HG03432 (cell line): ENCODE measurements at regions not wholly inside any gene's neighbourhood (a gene's known extent, or its start where the extent isn't known, plus 50 kb on each side); places are given as distances from the start of the nearest gene placed in this dataset.
"Not testable (repeated sequence)": the region's sequence is repeated elsewhere in the genome, so short reads cannot be mapped to it uniquely, and the experiment has no call there.

Experiments used
- ATAC-seq: cut with Tn5 transposase; IDR thresholded peaks from one replicate; pipeline ENCODE4 v1.9.1; 2021; ENCODE audit warnings: mild to moderate bottlenecking, moderate library complexity; ENCODE audit not compliant: unreplicated experiment

- no peak for ATAC-seq
Observed at GRCh38 chr14:58977366-58977765, 211.1 kb upstream of the DAAM1 start.

GRCh38 chr14:58978343-58978742 is 210.1 kb upstream of the DAAM1 start:
- no peak for ATAC-seq

DNA sequence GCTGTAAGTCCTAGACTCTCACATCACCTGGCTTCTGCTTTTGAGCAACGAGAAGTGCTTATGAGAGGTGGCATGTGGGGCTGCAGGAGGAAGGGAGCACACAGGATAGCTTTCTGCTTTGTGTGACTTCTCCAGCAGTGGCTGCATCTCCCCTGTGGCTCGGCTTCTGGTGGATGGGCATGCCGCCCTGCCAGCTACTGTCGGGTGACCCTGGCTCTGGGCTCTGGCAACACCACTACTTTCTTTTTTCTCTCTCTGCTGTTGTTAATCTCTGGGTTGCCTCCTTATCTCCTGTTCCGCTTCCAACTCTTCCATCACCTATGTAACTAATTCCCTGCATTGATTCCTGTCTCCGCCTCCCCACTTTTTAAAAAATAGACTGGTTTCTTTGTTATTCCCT is 209.1 kb upstream of the DAAM1 start:
- no peak for ATAC-seq

DNA sequence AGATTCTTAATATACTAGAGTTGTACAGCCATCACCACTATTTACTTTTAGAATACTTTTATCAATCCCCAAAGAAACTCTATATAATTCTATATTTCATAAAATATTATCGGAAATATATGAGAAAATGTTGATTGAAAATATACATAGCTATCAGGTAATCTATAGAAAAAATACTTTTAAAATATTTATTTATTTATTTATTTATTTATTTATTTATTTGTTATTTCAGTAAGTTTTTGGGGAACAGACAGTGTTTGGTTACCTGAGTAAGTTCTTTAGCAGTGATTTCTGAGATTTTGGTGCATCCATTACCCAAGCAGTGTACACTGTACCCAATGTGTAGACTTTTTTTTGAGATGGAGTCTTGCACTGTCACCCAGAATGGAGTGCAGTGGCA is 206.6 kb upstream of the DAAM1 start:
- ATAC-seq: no peak

- no peak for ATAC-seq
Observed at GRCh38 chr14:58985786-58986185, 202.7 kb upstream of the DAAM1 start.

GRCh38 chr14:58987591-58987990 is 200.9 kb upstream of the DAAM1 start:
- ATAC-seq: no peak

DNA sequence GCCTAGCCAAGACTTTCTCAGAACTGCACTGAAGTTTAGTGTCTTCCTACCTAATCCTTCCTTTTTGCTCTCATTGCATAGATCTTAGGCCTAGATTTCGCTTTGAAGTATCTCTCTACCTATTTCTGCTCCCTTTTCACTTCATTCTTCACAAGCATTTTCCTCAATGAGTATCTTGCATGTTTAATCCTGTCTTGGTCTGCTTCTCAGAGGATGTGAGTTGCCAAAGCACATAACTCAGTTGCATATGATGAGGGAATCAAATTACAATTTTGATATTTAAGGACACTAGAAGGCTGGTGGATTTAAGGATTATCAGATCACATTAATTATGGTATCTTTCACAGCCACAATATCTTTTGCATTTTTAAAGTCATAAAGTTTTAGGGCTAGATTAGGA is 195.5 kb upstream of the DAAM1 start:
- ATAC-seq: no peak

DNA sequence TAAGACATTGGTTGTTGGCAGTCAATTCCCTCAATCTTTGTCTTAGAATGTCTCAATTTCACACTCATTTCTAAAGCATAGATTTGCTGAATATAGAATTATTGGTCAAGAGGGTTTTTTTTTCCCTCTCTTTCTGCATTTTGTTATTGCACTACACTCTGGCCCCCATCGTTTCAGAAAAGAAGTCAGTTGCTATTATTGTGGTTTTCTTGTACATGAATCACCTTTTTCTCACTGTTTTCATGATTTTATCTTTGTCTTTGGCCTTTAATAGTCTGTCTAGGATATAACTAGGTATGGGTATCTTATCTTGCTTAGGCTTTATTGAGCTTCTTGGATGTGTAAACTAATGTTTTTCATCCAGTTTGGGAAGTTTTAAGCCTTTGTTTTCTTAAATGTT is 194.3 kb upstream of the DAAM1 start:
- ATAC-seq: no peak

DNA sequence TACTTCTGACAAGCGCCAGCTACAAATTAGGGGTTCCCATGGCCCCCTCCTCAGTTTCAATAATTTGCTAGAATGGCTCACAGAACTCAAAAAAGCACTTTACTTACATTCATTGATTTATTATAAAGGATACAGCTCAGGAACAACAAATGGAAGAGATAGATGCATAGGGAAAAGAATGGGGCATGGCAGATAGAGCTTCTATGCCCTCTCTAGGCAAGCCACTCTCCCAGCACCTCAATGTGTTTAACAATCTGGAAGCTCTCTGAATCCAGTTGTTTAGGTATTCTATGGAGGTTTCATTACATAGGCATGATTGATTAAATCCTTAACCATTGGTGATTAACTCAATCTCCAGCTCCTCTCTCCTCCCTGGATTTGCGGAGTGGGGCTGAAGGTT is 184.5 kb upstream of the DAAM1 start:
- no peak for ATAC-seq

- ATAC-seq: not testable (repeated sequence)
Observed at GRCh38 chr14:59006179-59006578, 182.3 kb upstream of the DAAM1 start.

DNA sequence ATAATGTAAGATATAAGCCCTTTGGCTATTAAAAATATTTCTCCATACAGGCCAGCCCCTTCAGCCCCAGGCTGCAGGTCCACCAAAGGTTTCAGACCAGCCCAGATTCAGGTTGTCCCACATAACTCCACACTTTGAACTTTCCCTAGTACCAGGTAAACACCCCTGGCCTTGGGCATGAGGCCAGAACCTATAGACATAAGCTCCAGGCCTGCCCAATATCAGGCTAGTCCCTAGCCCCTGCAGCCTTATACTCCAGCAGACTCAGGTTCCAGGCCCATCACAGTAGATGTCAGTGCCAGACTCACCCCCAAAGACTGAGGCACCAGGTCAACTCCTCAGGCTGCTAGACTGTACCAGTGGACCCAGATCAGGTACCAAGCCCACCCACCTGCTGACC is 178.5 kb upstream of the DAAM1 start:
- no peak for ATAC-seq

GRCh38 chr14:59013672-59014298 is 174.7 kb upstream of the DAAM1 start:
- ATAC-seq: no peak

GRCh38 chr14:59015482-59015881 is 173.0 kb upstream of the DAAM1 start:
- ATAC-seq: no peak

DNA sequence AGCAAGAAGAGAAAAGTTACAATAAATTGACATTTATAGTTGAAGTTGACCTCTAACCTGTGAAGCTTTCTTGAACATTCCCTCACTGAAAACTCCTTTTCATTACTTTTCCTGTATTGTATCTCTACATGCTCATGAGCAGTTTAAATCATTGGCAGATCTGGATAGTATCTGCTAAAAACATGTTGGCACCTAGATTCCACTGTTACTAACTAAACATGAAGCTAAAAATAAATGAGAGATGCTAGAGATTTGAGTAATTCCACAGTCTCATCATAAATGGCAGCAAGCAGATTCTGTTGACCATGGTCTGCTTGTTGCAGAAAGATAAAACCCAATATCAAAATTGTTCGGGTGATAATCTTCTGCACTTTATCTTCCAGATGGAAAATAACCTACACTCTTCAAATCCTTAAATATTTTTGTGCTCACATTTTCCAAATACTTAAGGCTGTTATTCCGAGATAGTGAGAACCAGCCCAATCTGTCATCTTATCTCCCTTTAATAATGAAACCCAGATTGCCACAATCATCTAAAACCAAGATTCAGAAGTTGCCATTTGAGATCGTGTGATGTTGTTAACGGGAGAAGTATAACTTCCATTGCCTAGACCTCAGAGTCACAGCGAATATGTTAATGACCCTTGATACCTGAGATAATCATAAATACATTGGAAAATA is 171.0 kb upstream of the DAAM1 start:
- ATAC-seq: no peak

- no peak for ATAC-seq
Observed at GRCh38 chr14:59018460-59018859, 170.0 kb upstream of the DAAM1 start.

DNA sequence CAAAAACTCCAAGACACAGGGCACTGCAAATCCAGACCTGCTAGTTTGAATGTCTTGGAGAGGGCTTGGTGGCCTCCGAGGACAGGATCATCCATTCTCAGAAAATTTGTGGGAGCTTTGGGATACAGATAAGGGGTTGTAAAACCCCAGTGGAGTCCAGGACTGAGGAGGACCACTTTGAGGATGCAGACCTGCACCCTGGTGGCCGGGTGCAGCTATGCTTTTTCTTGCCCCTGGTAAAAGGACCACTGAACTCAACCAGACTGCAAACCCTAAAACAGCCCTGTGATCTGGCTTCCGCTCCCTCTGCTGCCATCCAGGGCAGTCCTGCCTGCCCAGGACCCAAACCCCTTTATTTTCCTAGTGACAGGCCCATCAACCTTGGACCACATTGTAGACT is 169.5 kb upstream of the DAAM1 start:
- no peak for ATAC-seq

GRCh38 chr14:59020382-59020781 is 168.1 kb upstream of the DAAM1 start:
- ATAC-seq: no peak

- ATAC-seq: no peak
Observed at GRCh38 chr14:59022144-59022543, 166.3 kb upstream of the DAAM1 start.

DNA sequence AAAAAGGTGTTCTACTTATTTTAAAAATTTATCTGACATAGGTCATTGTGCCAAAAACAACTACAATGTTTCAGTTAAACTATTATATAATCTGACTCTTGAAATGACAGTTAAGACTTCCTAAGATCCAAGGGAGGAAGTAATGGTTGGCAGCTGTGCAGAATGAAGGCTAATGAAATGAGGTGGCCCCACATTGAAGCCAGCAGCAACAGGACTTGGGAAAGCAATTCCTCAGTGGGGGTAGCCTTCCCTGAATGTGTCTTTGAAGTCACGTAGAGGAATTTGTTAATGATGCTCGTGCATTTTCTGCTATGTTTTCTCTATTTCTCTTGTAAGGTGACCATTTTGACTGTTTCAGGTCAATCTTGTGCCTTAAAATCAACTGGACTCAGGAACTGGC is 162.4 kb upstream of the DAAM1 start:
- ATAC-seq: no peak

DNA sequence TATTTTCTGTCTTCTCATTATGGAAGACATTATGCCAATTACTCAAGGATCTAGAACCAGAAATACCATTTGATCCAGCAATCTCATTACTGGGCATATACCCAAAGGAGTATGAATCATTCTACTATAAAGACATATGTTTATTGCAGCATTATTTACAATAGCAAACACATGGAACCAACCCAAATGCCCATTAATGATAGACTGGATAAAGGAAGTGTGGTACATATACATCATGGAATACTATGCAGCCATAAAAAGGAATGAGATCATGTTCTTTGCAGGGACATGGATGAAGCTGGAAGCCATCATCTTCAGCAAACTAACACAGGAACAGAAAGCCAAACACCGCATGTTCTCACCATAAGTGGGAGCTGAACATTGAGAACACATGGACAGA is 161.8 kb upstream of the DAAM1 start:
- not testable (repeated sequence) for ATAC-seq

DNA sequence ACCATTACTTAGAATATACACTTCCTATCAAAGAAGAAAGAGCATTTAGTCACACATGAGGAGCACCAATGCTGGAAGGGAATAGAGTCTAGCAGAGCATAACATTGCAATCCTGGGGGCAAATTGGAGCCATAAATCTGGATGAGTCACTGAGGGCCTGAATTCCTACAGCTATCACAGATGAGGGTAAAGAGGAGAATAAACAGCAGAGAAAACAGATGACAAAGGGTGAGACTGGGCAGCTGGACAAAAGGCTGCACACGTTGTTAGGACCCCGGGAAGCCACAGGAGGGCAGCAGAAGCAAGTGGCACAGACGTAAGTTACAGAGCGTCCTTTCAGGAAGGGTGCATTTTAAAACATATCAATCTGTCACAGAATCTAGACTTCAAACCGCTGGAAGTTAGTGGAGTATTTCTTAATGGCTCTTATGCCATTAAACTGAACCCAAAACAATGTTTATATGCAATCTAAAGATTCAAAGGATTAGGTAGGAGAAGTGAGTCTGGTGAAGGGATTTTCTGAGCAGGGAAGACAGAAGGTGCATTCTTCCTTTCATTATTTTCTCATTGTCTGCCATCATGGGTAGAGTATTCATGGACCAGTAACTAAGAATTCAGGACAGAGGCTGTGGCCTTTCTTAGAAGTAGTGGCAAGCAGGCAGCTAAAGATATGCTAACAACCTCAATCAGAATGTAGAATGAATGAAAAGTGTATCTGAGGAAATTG is 159.8 kb upstream of the DAAM1 start:
- peak; percentile 97 for ATAC-seq

DNA sequence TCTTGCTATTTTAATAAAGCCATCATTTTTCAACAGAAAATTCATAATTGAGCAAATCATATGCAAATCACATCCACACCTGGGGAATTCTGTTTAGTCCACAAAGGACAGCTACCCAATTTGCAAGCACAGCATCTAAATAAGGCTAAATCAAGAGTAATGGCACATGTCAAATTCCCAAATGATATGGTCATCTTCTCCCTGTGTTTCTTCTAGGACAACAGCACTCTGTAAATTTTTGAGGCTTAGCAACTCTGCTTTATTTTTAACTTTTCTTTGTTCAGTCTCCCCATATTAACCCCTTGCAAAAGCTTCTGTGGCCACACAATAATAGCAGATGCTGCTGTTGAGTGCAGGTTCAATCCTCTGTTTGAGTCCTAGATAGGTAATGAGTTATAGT is 155.6 kb upstream of the DAAM1 start:
- no peak for ATAC-seq
